ENCODE measurements at regions not wholly inside any gene's neighbourhood (a gene's known extent, or its start where the extent isn't known, plus 50 kb on each side); places are given as distances from the start of the nearest gene placed in this dataset.
A peak's percentile ranks its signal among the peaks of the same experiment; 100 is the strongest.

DNA sequence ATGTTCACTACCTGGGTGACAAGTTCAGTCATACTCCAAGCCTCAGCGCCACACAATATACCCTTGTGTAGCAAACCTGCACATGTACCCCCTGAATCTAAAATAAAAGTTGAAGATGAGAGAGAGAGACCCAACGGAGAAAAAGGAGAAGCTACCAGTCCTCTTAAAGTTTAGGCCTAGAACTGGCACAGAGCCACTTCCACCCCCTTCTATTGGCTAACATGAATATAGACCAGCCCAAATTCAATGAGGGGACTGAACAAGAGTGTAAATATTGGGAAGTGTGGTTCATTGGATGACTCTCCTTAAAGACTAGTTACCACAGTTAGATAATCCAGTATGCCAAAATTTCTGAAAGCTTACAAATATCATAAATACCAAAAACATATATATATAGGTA, 139.9 kb upstream of the ATP1B1 start:
- 88 to 98% (median 92%) methylated on average over 2 of the region's 2 CpGs for WGBS, 3 donors
- H3K27me3 ChIP-seq (ENCODE audit: insufficient read depth in 3 of 3, low read length in 2 of 3), result no peaks in the 10 kb centered on the region
- H3K4me3 ChIP-seq, result no peak overlapping the region
- H3K36me3 ChIP-seq (ENCODE audit: insufficient read depth in 1 of 2, low read depth in 1 of 2), result no peaks in the 10 kb centered on the region
- H3K4me1 ChIP-seq, result peaks cover 11% of the 10 kb centered on the region
- TF ChIP-seq, protein P1, sequence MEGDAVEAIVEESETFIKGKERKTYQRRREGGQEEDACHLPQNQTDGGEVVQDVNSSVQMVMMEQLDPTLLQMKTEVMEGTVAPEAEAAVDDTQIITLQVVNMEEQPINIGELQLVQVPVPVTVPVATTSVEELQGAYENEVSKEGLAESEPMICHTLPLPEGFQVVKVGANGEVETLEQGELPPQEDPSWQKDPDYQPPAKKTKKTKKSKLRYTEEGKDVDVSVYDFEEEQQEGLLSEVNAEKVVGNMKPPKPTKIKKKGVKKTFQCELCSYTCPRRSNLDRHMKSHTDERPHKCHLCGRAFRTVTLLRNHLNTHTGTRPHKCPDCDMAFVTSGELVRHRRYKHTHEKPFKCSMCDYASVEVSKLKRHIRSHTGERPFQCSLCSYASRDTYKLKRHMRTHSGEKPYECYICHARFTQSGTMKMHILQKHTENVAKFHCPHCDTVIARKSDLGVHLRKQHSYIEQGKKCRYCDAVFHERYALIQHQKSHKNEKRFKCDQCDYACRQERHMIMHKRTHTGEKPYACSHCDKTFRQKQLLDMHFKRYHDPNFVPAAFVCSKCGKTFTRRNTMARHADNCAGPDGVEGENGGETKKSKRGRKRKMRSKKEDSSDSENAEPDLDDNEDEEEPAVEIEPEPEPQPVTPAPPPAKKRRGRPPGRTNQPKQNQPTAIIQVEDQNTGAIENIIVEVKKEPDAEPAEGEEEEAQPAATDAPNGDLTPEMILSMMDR (IDR thresholded peaks at IDR 0.05), result no peak
- no peak for ATAC-seq
- H3K9me3 ChIP-seq, result no peaks in the 10 kb centered on the region
- no peak for DNase-seq
- intact Hi-C loops (cut with DNase I), result no loop called here
- H3K27ac ChIP-seq, result no peak overlapping the region

DNA sequence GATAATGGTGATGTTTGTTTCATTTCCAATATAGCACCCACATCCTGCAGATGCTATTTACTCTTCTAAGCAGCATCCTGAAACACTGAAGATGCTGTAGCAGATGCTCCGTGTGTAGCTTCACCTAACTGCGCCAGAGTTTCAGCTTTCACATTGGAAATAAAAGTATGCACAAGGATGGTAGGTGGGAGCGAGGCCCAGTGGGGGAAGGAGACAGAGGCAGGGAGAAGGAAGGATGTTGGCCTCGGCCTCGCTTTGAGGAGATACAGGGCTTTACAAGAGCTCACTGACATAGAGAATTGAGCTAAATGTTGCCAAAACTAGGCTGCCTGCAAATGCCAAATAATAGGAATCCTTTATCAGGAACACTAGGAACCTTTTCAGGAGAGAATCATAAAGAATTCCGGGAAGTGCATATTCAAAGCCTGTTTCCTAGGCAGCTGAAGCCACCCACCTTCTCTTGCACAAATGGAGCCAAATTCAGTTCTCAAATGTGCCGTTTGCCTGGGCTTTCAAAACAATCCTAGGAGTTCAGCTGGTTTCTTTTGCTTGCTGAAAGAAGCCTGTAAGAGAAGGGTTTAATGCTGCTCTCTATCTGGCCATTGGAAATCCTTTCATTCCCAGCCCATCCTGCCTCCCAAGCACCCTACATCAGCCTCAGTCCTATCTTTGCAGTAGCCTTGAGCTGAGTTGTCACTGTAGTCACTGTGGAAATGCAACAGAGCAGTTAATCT, 135.4 kb upstream of the ATP1B1 start:
- intact Hi-C loops (cut with DNase I), result no loop called here
- Histone ChIP-seq H3K4me3 (no peak overlapping the region), H3K36me3 (ENCODE audit: insufficient read depth in 1 of 2, low read depth in 1 of 2) (no peaks in the 10 kb centered on the region), H3K9me3 (no peaks in the 10 kb centered on the region), H3K27ac (no peak overlapping the region), H3K27me3 (ENCODE audit: insufficient read depth in 3 of 3, low read length in 2 of 3) (no peaks in the 10 kb centered on the region), H3K4me1 (peaks cover 11% of the 10 kb centered on the region)
- 59 to 64% (median 59%) methylated on average over 7 of the region's 7 CpGs for whole genome bisulfite sequencing, 3 donors
- DNase-seq (no peak), ATAC-seq (no peak)
- TF ChIP-seq, protein P1 (IDR thresholded peaks at IDR 0.05), result no peak

DNA sequence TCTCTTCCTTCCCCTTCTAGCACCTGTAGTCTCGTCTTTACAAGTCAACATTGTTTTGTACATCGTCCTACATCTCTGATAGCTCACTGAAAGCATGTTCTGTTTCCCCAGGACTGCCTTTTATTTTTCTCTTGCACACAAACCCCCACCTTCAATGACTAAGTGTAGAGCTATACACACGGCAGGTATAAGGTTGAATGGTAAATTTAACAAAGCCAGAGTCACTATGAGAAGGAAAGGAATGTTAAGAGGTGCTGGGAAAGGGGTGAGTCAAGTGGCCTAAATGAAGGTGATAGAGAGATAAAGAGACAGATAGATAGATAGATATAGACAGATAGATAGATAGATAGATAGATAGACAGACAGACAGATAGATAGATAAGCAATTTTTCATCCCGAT, 134.3 kb upstream of the ATP1B1 start:
- 80 to 88% (median 81%) methylated on average over 4 of the region's 4 CpGs for WGBS, 3 donors
- ATAC-seq, result no peak

DNA sequence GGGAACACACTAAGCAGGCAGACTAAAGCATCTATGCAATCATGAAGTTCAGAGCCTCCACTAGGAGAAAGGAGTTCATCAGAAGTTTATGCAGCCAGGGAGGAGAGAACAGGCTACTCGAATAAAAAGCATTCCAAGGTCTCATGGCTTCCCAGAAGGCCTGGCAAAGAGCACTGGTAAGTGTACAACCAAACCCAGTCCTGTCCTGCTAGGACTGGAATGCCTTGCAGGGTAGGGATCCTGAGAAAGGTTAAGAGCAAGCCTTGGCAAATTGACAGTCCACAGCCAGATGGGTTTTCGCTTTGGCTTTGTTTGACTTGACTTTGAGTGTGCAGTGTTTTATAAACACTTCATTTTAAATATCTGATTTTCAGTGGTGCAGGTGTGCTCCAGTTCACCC, 133.6 kb upstream of the ATP1B1 start:
- H3K4me1 ChIP-seq, result peaks cover 11% of the 10 kb centered on the region
- H3K27me3 ChIP-seq (ENCODE audit: insufficient read depth in 3 of 3, low read length in 2 of 3), result no peaks in the 10 kb centered on the region
- no peaks in the 10 kb centered on the region for H3K9me3 ChIP-seq
- H3K36me3 ChIP-seq (ENCODE audit: insufficient read depth in 1 of 2, low read depth in 1 of 2), result no peaks in the 10 kb centered on the region
- no peak overlapping the region for H3K27ac ChIP-seq
- peak in 2 of 4 donors; percentile 26 to 45 for ATAC-seq
- 35 to 63% (median 57%) methylated on average over 2 of the region's 2 CpGs for WGBS, 3 donors
- intact Hi-C loops (cut with DNase I), result no loop called here
- TF ChIP-seq, protein P1 (IDR thresholded peaks at IDR 0.05), result no peak
- no peak overlapping the region for H3K4me3 ChIP-seq
- DNase-seq, result no peak

More for the DNA sequence above, 134.3 kb upstream of the ATP1B1 start:
- no peaks in the 10 kb centered on the region for H3K9me3 ChIP-seq
- intact Hi-C loops (cut with DNase I), result no loop called here
- H3K27me3 ChIP-seq (ENCODE audit: insufficient read depth in 3 of 3, low read length in 2 of 3), result no peaks in the 10 kb centered on the region
- no peak overlapping the region for H3K4me3 ChIP-seq
- H3K36me3 ChIP-seq (ENCODE audit: insufficient read depth in 1 of 2, low read depth in 1 of 2), result no peaks in the 10 kb centered on the region
- no peak overlapping the region for H3K27ac ChIP-seq
- DNase-seq, result no peak
- H3K4me1 ChIP-seq, result peaks cover 11% of the 10 kb centered on the region
- TF ChIP-seq, protein P1 (IDR thresholded peaks at IDR 0.05), result no peak

DNA sequence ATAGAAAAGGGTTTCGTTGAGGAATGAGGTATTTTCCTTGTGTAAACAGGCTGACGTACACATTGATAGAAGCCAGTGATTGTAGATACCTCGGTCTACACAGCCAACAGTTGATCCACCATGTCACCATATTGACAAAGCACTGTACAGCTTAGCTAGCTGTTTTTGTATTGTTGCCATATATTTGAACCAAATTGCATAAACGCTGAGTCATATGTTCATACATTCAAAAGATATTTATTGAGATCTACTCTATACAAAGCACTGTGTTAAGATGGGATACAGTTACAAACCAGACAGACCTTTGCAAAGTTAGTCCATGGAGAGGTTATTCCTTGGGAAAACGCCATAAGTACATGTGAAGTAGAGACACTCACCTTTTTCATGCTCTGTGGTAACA, 132.4 kb upstream of the ATP1B1 start:
- Histone ChIP-seq H3K4me3 (no peak overlapping the region), H3K36me3 (ENCODE audit: insufficient read depth in 1 of 2, low read depth in 1 of 2) (no peaks in the 10 kb centered on the region), H3K4me1 (peaks cover 11% of the 10 kb centered on the region), H3K9me3 (no peaks in the 10 kb centered on the region), H3K27me3 (ENCODE audit: insufficient read depth in 3 of 3, low read length in 2 of 3) (no peaks in the 10 kb centered on the region), H3K27ac (no peak overlapping the region)
- 91 to 94% (median 93%) methylated on average over 5 of the region's 5 CpGs for WGBS, 3 donors
- DNase-seq (no peak), ATAC-seq (no peak)
- intact Hi-C loops (cut with DNase I), result no loop called here
- TF ChIP-seq, protein P1 (IDR thresholded peaks at IDR 0.05), result no peak
